HG03439 (cell line): ENCODE measurements at regions not wholly inside any gene's neighbourhood (a gene's known extent, or its start where the extent isn't known, plus 50 kb on each side); places are given as distances from the start of the nearest gene placed in this dataset.
"Not testable (repeated sequence)": the region's sequence is repeated elsewhere in the genome, so short reads cannot be mapped to it uniquely, and the experiment has no call there.

Experiments
- ATAC-seq: cut with Tn5 transposase; IDR thresholded peaks from one replicate; pipeline ENCODE4 v1.9.1; 2021; ENCODE audit warnings: mild to moderate bottlenecking, moderate library complexity; ENCODE audit not compliant: unreplicated experiment

- ATAC-seq: no peak
These were observed 351.4 kb upstream of the HS6ST1 start for GRCh38 chr2:128670066-128670465.

GRCh38 chr2:128671981-128672757 lies 353.5 kb upstream of the HS6ST1 start:
- not testable (repeated sequence) for ATAC-seq

- ATAC-seq: not testable (repeated sequence)
These were observed 361.0 kb upstream of the HS6ST1 start for GRCh38 chr2:128679680-128680079.

GRCh38 chr2:128681507-128681906 lies 362.8 kb upstream of the HS6ST1 start:
- no peak for ATAC-seq

GRCh38 chr2:128682266-128682665 lies 363.6 kb upstream of the HS6ST1 start:
- no peak for ATAC-seq

- ATAC-seq: no peak
These were observed 364.1 kb upstream of the HS6ST1 start for GRCh38 chr2:128682729-128683284.

- no peak for ATAC-seq
These were observed 365.9 kb upstream of the HS6ST1 start for GRCh38 chr2:128684523-128684922.

- no peak for ATAC-seq
These were observed 367.3 kb upstream of the HS6ST1 start for GRCh38 chr2:128685841-128686496.

GRCh38 chr2:128686497-128686859 lies 367.8 kb upstream of the HS6ST1 start:
- ATAC-seq: no peak

- ATAC-seq: no peak
These were observed 368.4 kb upstream of the HS6ST1 start for GRCh38 chr2:128686881-128687555.

- no peak for ATAC-seq
These were observed 368.9 kb upstream of the HS6ST1 start for GRCh38 chr2:128687565-128687964.

- no peak for ATAC-seq
These were observed 371.3 kb upstream of the HS6ST1 start for GRCh38 chr2:128689971-128690370.

GRCh38 chr2:128690431-128690830 lies 371.8 kb upstream of the HS6ST1 start:
- ATAC-seq: no peak

GRCh38 chr2:128690869-128691268 lies 372.2 kb upstream of the HS6ST1 start:
- no peak for ATAC-seq

GRCh38 chr2:128691526-128691925 lies 372.9 kb upstream of the HS6ST1 start:
- ATAC-seq: no peak

- no peak for ATAC-seq
These were observed 374.5 kb upstream of the HS6ST1 start for GRCh38 chr2:128692895-128693742.

- no peak for ATAC-seq
These were observed 375.0 kb upstream of the HS6ST1 start for GRCh38 chr2:128693743-128694029.

- no peak for ATAC-seq
These were observed 377.1 kb upstream of the HS6ST1 start for GRCh38 chr2:128695646-128696220.

GRCh38 chr2:128696421-128696820 lies 377.8 kb upstream of the HS6ST1 start:
- ATAC-seq: no peak

- no peak for ATAC-seq
These were observed 382.8 kb upstream of the HS6ST1 start for GRCh38 chr2:128701418-128701817.

GRCh38 chr2:128702616-128703015 lies 383.9 kb upstream of the HS6ST1 start:
- no peak for ATAC-seq
